ENCODE measurements at regions not wholly inside any gene's neighbourhood (a gene's known extent, or its start where the extent isn't known, plus 50 kb on each side); places are given as distances from the start of the nearest gene placed in this dataset.

GRCh38 chr5:61635271-61635670 is 303.2 kb downstream of the ZSWIM6 start:
- no peak for TF ChIP-seq CTCF (IDR thresholded peaks at IDR 0.05; ENCODE audit: low read depth, low read length, missing control alignments)
- DNase-seq (ENCODE audit: low read depth): no peak
- in situ Hi-C loops (cut with HindIII; ENCODE audit: low sequenced_read_pairs): no loop called here
- H3K4me3 ChIP-seq (ENCODE audit: low read depth, low read length): no peak overlapping the region

GRCh38 chr5:61637566-61637965 is 305.5 kb downstream of the ZSWIM6 start:
- in situ Hi-C loops (cut with HindIII; ENCODE audit: low sequenced_read_pairs): no loop called here
- no peak overlapping the region for H3K4me3 ChIP-seq (ENCODE audit: low read depth, low read length)
- no peak for TF ChIP-seq CTCF (IDR thresholded peaks at IDR 0.05; ENCODE audit: low read depth, low read length, missing control alignments)
- no peak for DNase-seq (ENCODE audit: low read depth)

GRCh38 chr5:61638476-61638875 is 306.4 kb downstream of the ZSWIM6 start:
- no peak overlapping the region for H3K4me3 ChIP-seq (ENCODE audit: low read depth, low read length)
- in situ Hi-C loops (cut with HindIII; ENCODE audit: low sequenced_read_pairs): no loop called here
- DNase-seq (ENCODE audit: low read depth): no peak
- no peak for TF ChIP-seq CTCF (IDR thresholded peaks at IDR 0.05; ENCODE audit: low read depth, low read length, missing control alignments)

- no peak for DNase-seq (ENCODE audit: low read depth)
- TF ChIP-seq CTCF (IDR thresholded peaks at IDR 0.05; ENCODE audit: low read depth, low read length, missing control alignments): no peak
- H3K4me3 ChIP-seq (ENCODE audit: low read depth, low read length): no peak overlapping the region
- in situ Hi-C loops (cut with HindIII; ENCODE audit: low sequenced_read_pairs): no loop called here
Measured at GRCh38 chr5:61640179-61641021, 308.3 kb downstream of the ZSWIM6 start.

- TF ChIP-seq CTCF (IDR thresholded peaks at IDR 0.05; ENCODE audit: low read depth, low read length, missing control alignments): peak; percentile 13
- in situ Hi-C loops (cut with HindIII; ENCODE audit: low sequenced_read_pairs): no loop called here
- H3K4me3 ChIP-seq (ENCODE audit: low read depth, low read length): no peak overlapping the region
- DNase-seq (ENCODE audit: low read depth): no peak
Measured at GRCh38 chr5:61641748-61642565, 309.9 kb downstream of the ZSWIM6 start.

- H3K4me3 ChIP-seq (ENCODE audit: low read depth, low read length): no peak overlapping the region
- no peak for DNase-seq (ENCODE audit: low read depth)
- in situ Hi-C loops (cut with HindIII; ENCODE audit: low sequenced_read_pairs): no loop called here
- no peak for TF ChIP-seq CTCF (IDR thresholded peaks at IDR 0.05; ENCODE audit: low read depth, low read length, missing control alignments)
Measured at GRCh38 chr5:61647672-61648071, 315.6 kb downstream of the ZSWIM6 start.
